ENCODE measurements at regions not wholly inside any gene's neighbourhood (a gene's known extent, or its start where the extent isn't known, plus 50 kb on each side); places are given as distances from the start of the nearest gene placed in this dataset.
"Not testable (repeated sequence)": the region's sequence is repeated elsewhere in the genome, so short reads cannot be mapped to it uniquely, and the experiment has no call there.

DNA sequence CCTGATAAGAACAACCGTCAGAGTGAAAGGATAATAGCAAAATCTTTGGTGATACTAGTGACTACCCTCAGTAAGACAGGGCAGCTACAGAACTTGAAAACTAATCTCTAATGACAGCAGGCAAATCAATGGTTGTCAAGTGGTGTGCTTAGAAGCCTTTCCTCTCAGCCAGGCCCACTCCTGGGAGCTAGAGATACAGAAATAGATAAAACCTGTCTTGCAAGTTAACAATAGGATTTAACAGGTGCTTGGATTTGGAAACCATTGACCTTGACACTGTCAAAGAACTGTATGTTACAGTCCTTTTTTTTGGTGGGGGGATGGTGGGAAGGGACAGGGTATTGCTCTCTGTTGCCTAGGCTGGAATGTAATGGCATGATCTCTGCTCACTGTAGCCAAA, 118.6 kb downstream of the BASP1 start:
- no TSS peak for BruUV-seq (replicated peaks)
- peaks cover 4% of the 10 kb centered on the region for H3K4me1 ChIP-seq (ENCODE audit: control insufficient read depth, extremely low read depth, insufficient read depth, low read length)
- no peaks in the 10 kb centered on the region for H4K20me1 ChIP-seq (replicated peaks; ENCODE audit: control insufficient read depth, extremely low read depth, insufficient read depth, low read length)
- ChIA-PET POLR2A (no interaction called here), CTCF (no interaction called here)
- FAIRE-seq (no peak), DNase-seq (ENCODE audit: low read depth, low spot score) (no peak)
- no peak overlapping the region for H3K9ac ChIP-seq (replicated peaks; ENCODE audit: extremely low read depth, insufficient read depth, low read length)
- dilution Hi-C loops (cut with MboI; ENCODE audit: extremely low pct_ligation_motif_present, low sequenced_read_pairs), result no loop called here
- no peaks in the 10 kb centered on the region for H3K79me2 ChIP-seq (ENCODE audit: control insufficient read depth, insufficient read depth, low read length)
- H3K9me1 ChIP-seq (replicated peaks; ENCODE audit: control insufficient read depth, extremely low read depth, insufficient read depth, low read length), result no peaks in the 10 kb centered on the region
- no peaks in the 10 kb centered on the region for H3K36me3 ChIP-seq (ENCODE audit: control insufficient read depth in 2 of 2, extremely low read depth in 1 of 2, insufficient read depth in 2 of 2, low read length in 2 of 2)
- no peak overlapping the region for H3K27ac ChIP-seq (ENCODE audit: insufficient read depth, low read depth, low read length)
- no peak overlapping the region for H2AFZ ChIP-seq (ENCODE audit: low read depth, low read length)
- no peak overlapping the region for H3K4me2 ChIP-seq (ENCODE audit: insufficient read depth, low read length)
- intact Hi-C loops (cut with micrococcal nuclease), result no loop called here
- H3K4me3 ChIP-seq (replicated peaks in 1 of 3; ENCODE audit: insufficient read depth in 1 of 3, low read depth in 1 of 3, low read length in 3 of 3), result no peak overlapping the region
- TF ChIP-seq CTCF (IDR thresholded peaks at IDR 0.05; ENCODE audit: extremely low read depth in 1 of 2, insufficient read depth in 1 of 2, low read depth in 1 of 2, low read length in 2 of 2) (no peak), EZH2 (IDR thresholded peaks at IDR 0.05; ENCODE audit: borderline replicate concordance, low read depth, low read length, severe bottlenecking) (no peak), MYC (IDR thresholded peaks at IDR 0.05; ENCODE audit: low read depth, low read length) (no peak), JUN (IDR thresholded peaks at IDR 0.05; ENCODE audit: borderline replicate concordance, insufficient read depth, insufficient read length, low read depth) (no peak), GATA2 (IDR thresholded peaks at IDR 0.05; ENCODE audit: insufficient read depth, insufficient read length, low read depth, low read length) (no peak), POLR2A (IDR thresholded peaks at IDR 0.05; ENCODE audit: low read depth, low read length) (no peak), FOS (IDR thresholded peaks at IDR 0.05; ENCODE audit: borderline replicate concordance, insufficient read depth, low read length) (no peak), POLR2AphosphoS5 (IDR thresholded peaks at IDR 0.05; ENCODE audit: insufficient read depth, low read depth, low read length) (no peak)
- TF ChIP-seq, protein P1, sequence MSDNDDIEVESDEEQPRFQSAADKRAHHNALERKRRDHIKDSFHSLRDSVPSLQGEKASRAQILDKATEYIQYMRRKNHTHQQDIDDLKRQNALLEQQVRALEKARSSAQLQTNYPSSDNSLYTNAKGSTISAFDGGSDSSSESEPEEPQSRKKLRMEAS (IDR thresholded peaks at IDR 0.05; ENCODE audit: insufficient read depth, insufficient read length), result no peak
- peaks cover 0 to 3% of the 10 kb centered on the region in 2 experiments for H3K27me3 ChIP-seq (ENCODE audit: control insufficient read depth in 2 of 2, insufficient read depth in 2 of 2, low read length in 2 of 2)
- H3K9me3 ChIP-seq (replicated peaks; ENCODE audit: control insufficient read depth, insufficient read depth, low read length), result no peaks in the 10 kb centered on the region

GRCh38 chr5:17336723-17337122, 119.3 kb downstream of the BASP1 start:
- CTCF ChIA-PET; H3K79me2 ChIP-seq (ENCODE audit: control insufficient read depth, insufficient read depth, low read length); H3K4me2 ChIP-seq (ENCODE audit: insufficient read depth, low read length); H3K36me3 ChIP-seq (ENCODE audit: control insufficient read depth in 2 of 2, extremely low read depth in 1 of 2, insufficient read depth in 2 of 2, low read length in 2 of 2); H3K27me3 ChIP-seq (ENCODE audit: control insufficient read depth in 2 of 2, insufficient read depth in 2 of 2, low read length in 2 of 2); POLR2A ChIA-PET; H3K9me1 ChIP-seq (replicated peaks; ENCODE audit: control insufficient read depth, extremely low read depth, insufficient read depth, low read length); H3K9me3 ChIP-seq (replicated peaks; ENCODE audit: control insufficient read depth, insufficient read depth, low read length); intact Hi-C loops (cut with micrococcal nuclease); FAIRE-seq; H3K4me3 ChIP-seq (replicated peaks in 1 of 3; ENCODE audit: insufficient read depth in 1 of 3, low read depth in 1 of 3, low read length in 3 of 3); DNase-seq (ENCODE audit: low read depth, low spot score); H4K20me1 ChIP-seq (replicated peaks; ENCODE audit: control insufficient read depth, extremely low read depth, insufficient read depth, low read length); dilution Hi-C loops (cut with MboI; ENCODE audit: extremely low pct_ligation_motif_present, low sequenced_read_pairs); H3K4me1 ChIP-seq (ENCODE audit: control insufficient read depth, extremely low read depth, insufficient read depth, low read length); H3K9ac ChIP-seq (replicated peaks; ENCODE audit: extremely low read depth, insufficient read depth, low read length); H2AFZ ChIP-seq (ENCODE audit: low read depth, low read length); H3K27ac ChIP-seq (ENCODE audit: insufficient read depth, low read depth, low read length); BruUV-seq (replicated peaks): not testable (repeated sequence)
